Keratinocyte (primary cell): ENCODE measurements at regions not wholly inside any gene's neighbourhood (a gene's known extent, or its start where the extent isn't known, plus 50 kb on each side); places are given as distances from the start of the nearest gene placed in this dataset.

Experiments used
- DNase-seq: peaks from one replicate; pipeline ENCODE4 v3.0.0-alpha.2; 2011; ENCODE audit warnings: low read depth, missing footprints, low spot score
- FAIRE-seq: peaks from 2 replicates; lab custom pipeline; 2011; peaks lifted over from hg19 to GRCh38; lab: Jason Lieb, UNC
- H2AFZ ChIP-seq: 2 replicates; pipeline ENCODE4 v1.6.0; 2012; ENCODE audit warnings: low read length, control low read depth, inconsistent platforms; ENCODE audit not compliant: control insufficient read depth
- H3K27ac ChIP-seq: 2 replicates; pipeline ENCODE4 v1.5.1; 2011; ENCODE audit warnings: low read length; ENCODE audit not compliant: control insufficient read depth, insufficient read depth
- H3K27me3 ChIP-seq: 3 replicates; pipeline ENCODE4 v1.6.0; 2011; ENCODE audit warnings: low read length; ENCODE audit not compliant: control insufficient read depth, insufficient read depth; ENCODE audit errors: extremely low read depth
- H3K36me3 ChIP-seq, 2 experiments: 2 replicates in 1 of 2; 3 replicates in 1 of 2; pipeline ENCODE4 v1.5.1; 2011; ENCODE audit warnings: low read length in 2 of 2, mild to moderate bottlenecking in 1 of 2; ENCODE audit not compliant: control insufficient read depth in 2 of 2, insufficient read depth in 2 of 2; ENCODE audit errors: extremely low read depth in 1 of 2
- H3K4me1 ChIP-seq: 3 replicates; pipeline ENCODE4 v1.5.1; 2011; ENCODE audit warnings: low read length; ENCODE audit not compliant: control insufficient read depth, insufficient read depth; ENCODE audit errors: extremely low read depth
- H3K4me2 ChIP-seq: 3 replicates; pipeline ENCODE4 v1.6.0; 2011; ENCODE audit warnings: low read depth, low read length; ENCODE audit not compliant: control insufficient read depth, insufficient read depth; ENCODE audit errors: extremely low read depth
- H3K4me3 ChIP-seq, 3 experiments: fragments of 200-600 bp in 1 of 3; sonication (generic) in 1 of 3; 2 replicates in 2 of 3; 3 replicates in 1 of 3; pipeline ENCODE4 v1.5.1; 2011 to 2016; ENCODE audit warnings: low read length in 3 of 3, mild to moderate bottlenecking in 3 of 3, control low read depth in 2 of 3, inconsistent platforms in 1 of 3, low read depth in 1 of 3, mixed read lengths in 1 of 3, mixed run types in 1 of 3, moderate library complexity in 1 of 3; ENCODE audit not compliant: control insufficient read depth in 2 of 3, insufficient read depth in 2 of 3; ENCODE audit errors: extremely low read depth in 1 of 3
- H3K79me2 ChIP-seq: 2 replicates; pipeline ENCODE4 v1.6.0; 2012; ENCODE audit warnings: low read length; ENCODE audit not compliant: control insufficient read depth, insufficient read depth
- H3K9ac ChIP-seq: 3 replicates; pipeline ENCODE4 v1.6.0; 2011; ENCODE audit warnings: low read length; ENCODE audit not compliant: control insufficient read depth, insufficient read depth; ENCODE audit errors: extremely low read depth
- H3K9me1 ChIP-seq: 3 replicates; pipeline ENCODE4 v1.6.0; 2011; ENCODE audit warnings: low read length; ENCODE audit not compliant: control insufficient read depth, insufficient read depth; ENCODE audit errors: extremely low read depth
- H3K9me3 ChIP-seq: 2 replicates; pipeline ENCODE4 v1.5.1; 2012; ENCODE audit warnings: low read depth, low read length; ENCODE audit not compliant: control insufficient read depth
- H4K20me1 ChIP-seq: 3 replicates; pipeline ENCODE4 v1.6.0; 2011; ENCODE audit warnings: low read length; ENCODE audit not compliant: control insufficient read depth, insufficient read depth; ENCODE audit errors: extremely low read depth
- EZH2 ChIP-seq: IDR thresholded peaks from one replicate; pipeline ENCODE4 v1.6.1; 2012; ENCODE audit warnings: inconsistent platforms, mild to moderate bottlenecking, low read length, moderate library complexity
- dilution Hi-C: fragments of 300-500 bp; cut with MboI; formaldehyde crosslinking; loops from one replicate; pipeline ENCODE4 v1.7.0; 2020; ENCODE audit warnings: low sequenced_read_pairs; ENCODE audit not compliant: extremely low pct_ligation_motif_present
- TF ChIP-seq, protein P1 (sequence below), 3 experiments: IDR thresholded peaks in 1 of 3; conservative IDR thresholded peaks in 1 of 3; optimal IDR thresholded peaks in 1 of 3; 2 replicates in 2 of 3; 3 replicates in 1 of 3; pipeline versions ENCODE3 to v1.5.1; 2011; ENCODE audit warnings: low read length in 3 of 3, mild to moderate bottlenecking in 3 of 3, moderate library complexity in 2 of 3, control low read depth in 1 of 3, inconsistent platforms in 1 of 3; ENCODE audit not compliant: insufficient read depth in 2 of 3; ENCODE audit errors: extremely low read depth in 1 of 3

DNA sequence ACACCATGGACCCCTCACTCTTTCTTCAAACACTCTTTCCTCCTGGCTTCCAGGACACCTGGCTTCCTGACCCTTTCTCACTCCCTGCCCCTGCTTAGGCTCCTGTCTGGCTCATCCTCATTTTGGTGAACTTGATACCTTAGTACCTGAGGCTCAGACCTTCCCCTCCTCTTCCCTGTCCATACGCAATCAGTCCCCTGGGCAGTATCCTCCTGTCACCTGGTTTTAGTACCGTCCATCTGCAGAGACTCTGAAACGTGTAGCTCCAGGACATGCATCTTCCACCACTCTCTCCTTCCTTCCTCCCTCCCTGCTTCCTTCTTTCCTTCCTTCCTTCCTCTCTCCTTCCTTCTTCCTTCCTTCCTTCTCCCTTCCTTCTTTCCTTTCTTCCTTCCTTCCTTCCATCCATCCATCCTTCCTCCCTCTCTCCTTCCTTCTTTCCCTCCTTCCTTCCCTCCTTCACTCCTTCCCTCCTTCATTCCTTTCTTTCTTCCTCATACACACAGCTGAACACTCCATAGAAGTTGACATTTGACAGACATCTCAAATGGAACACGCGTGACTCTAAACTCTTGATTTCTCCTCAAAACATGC is 1488.6 kb downstream of the TBC1D22A start:
- H3K79me2 ChIP-seq = no peaks in the 10 kb centered on the region
- H2AFZ ChIP-seq = no peak overlapping the region
- no peak overlapping the region for H3K4me2 ChIP-seq
- no peaks in the 10 kb centered on the region for H4K20me1 ChIP-seq
- dilution Hi-C loops = no loop called here
- H3K9ac ChIP-seq = no peak overlapping the region
- no peak for TF ChIP-seq EZH2
- H3K27me3 ChIP-seq = no peaks in the 10 kb centered on the region
- no peaks in the 10 kb centered on the region for H3K9me1 ChIP-seq
- peaks cover 4% of the 10 kb centered on the region for H3K9me3 ChIP-seq
- DNase-seq (no peak), FAIRE-seq (no peak)
- H3K36me3 ChIP-seq = no peaks in the 10 kb centered on the region
- no peaks in the 10 kb centered on the region for H3K4me1 ChIP-seq
- H3K27ac ChIP-seq = no peak overlapping the region
- no peak overlapping the region for H3K4me3 ChIP-seq

DNA sequence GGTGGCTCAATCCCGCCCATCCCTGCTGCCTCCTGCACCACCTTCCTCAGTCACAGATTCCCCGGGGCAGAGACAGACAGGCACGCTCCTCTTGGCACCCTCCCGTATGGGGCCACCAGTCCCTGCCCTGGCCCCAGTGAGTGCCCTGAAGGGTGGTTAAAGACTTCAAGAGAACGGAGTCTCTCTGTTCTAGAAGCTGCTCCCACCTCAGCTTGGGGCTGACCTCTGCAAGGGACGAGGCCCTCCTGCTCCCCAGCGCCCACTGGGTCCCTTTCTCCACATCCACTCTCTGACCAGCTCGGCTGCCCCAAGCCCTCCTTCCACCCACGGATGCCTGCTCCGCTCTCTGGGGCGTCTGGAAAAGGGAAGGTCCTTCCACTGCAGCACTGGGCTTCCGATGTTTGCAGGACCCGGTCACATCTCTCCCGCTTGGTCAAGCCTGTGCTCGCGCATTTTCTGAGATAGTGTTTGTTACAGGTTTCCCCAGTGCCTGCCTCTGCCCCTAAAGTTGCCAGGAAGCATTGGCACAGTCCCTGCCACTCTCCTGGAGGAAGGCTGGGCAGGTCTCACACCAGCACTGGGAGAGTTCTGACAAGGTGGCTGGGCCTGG is 1487.9 kb downstream of the TBC1D22A start:
- H3K9ac ChIP-seq = no peak overlapping the region
- no peaks in the 10 kb centered on the region for H3K9me1 ChIP-seq
- H4K20me1 ChIP-seq = no peaks in the 10 kb centered on the region
- peaks cover 4% of the 10 kb centered on the region for H3K9me3 ChIP-seq
- no peak overlapping the region for H3K4me2 ChIP-seq
- H3K4me3 ChIP-seq = no peak overlapping the region
- no peak for DNase-seq
- no peak overlapping the region for H3K27ac ChIP-seq
- no peak for FAIRE-seq
- dilution Hi-C loops = no loop called here
- no peaks in the 10 kb centered on the region for H3K27me3 ChIP-seq
- H2AFZ ChIP-seq = no peak overlapping the region
- no peaks in the 10 kb centered on the region for H3K79me2 ChIP-seq
- TF ChIP-seq EZH2 = no peak
- TF ChIP-seq, protein P1, sequence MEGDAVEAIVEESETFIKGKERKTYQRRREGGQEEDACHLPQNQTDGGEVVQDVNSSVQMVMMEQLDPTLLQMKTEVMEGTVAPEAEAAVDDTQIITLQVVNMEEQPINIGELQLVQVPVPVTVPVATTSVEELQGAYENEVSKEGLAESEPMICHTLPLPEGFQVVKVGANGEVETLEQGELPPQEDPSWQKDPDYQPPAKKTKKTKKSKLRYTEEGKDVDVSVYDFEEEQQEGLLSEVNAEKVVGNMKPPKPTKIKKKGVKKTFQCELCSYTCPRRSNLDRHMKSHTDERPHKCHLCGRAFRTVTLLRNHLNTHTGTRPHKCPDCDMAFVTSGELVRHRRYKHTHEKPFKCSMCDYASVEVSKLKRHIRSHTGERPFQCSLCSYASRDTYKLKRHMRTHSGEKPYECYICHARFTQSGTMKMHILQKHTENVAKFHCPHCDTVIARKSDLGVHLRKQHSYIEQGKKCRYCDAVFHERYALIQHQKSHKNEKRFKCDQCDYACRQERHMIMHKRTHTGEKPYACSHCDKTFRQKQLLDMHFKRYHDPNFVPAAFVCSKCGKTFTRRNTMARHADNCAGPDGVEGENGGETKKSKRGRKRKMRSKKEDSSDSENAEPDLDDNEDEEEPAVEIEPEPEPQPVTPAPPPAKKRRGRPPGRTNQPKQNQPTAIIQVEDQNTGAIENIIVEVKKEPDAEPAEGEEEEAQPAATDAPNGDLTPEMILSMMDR (optimal IDR thresholded peaks at IDR 0.05 in 1 of 3, IDR thresholded peaks at IDR 0.05 in 1 of 3, conservative IDR thresholded peaks at IDR 0.05 in 1 of 3; ENCODE audit: extremely low read depth in 1 of 3, insufficient read depth in 2 of 3, low read length in 3 of 3) = no peak
- H3K36me3 ChIP-seq = no peaks in the 10 kb centered on the region
- no peaks in the 10 kb centered on the region for H3K4me1 ChIP-seq
